ENCODE measurements at regions not wholly inside any gene's neighbourhood (a gene's known extent, or its start where the extent isn't known, plus 50 kb on each side); places are given as distances from the start of the nearest gene placed in this dataset.

GRCh38 chr4:129966175-129966574 is 870.2 kb downstream of the C4orf33 start:
- TF ChIP-seq CTCF (IDR thresholded peaks at IDR 0.05): no peak
- intact Hi-C loops (cut with DNase I): no loop called here
- no peak for FAIRE-seq
- Histone ChIP-seq H3K27me3 (no peaks in the 10 kb centered on the region), H3K4me3 (no peak overlapping the region), H3K9me3 (no peaks in the 10 kb centered on the region), H3K4me1 (no peaks in the 10 kb centered on the region), H3K27ac (no peak overlapping the region), H3K36me3 (no peaks in the 10 kb centered on the region)
- ATAC-seq: no peak
- DNase-seq: no peak
- 60 to 82% methylated on average over 2 of the region's 2 CpGs for WGBS, 2 donors

DNA sequence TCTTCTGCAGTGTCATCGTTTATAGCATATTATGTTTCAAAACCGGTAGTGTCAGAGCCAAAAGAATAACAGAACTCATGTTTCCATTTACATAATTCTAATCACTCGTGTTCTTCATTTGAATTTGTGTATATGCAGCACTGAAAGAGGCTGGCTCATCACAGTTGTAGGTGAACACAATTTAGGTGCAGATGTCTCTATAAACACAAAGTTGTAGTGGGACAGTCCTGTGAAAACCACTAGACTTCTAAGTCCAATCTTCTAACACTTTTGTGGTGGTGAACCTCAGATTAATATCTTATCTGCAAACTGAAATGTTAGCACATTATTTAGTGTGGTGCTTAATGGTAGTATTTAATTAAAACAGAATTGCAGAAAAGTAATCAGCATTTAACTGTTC is 872.4 kb downstream of the C4orf33 start:
- H3K4me3 ChIP-seq: no peak overlapping the region
- no peaks in the 10 kb centered on the region for H3K4me1 ChIP-seq
- no peaks in the 10 kb centered on the region for H3K9me3 ChIP-seq
- TF ChIP-seq CTCF (IDR thresholded peaks at IDR 0.05): no peak
- DNase-seq (no peak), ATAC-seq (no peak), FAIRE-seq (no peak)
- H3K27ac ChIP-seq: no peak overlapping the region
- H3K27me3 ChIP-seq: no peaks in the 10 kb centered on the region
- no peaks in the 10 kb centered on the region for H3K36me3 ChIP-seq
- WGBS, 2 donors: 82 to 90% methylated on average over 3 of the region's 3 CpGs
- intact Hi-C loops (cut with DNase I): no loop called here

- Histone ChIP-seq H3K4me3 (no peak overlapping the region), H3K36me3 (no peaks in the 10 kb centered on the region), H3K27me3 (no peaks in the 10 kb centered on the region), H3K9me3 (no peaks in the 10 kb centered on the region), H3K4me1 (no peaks in the 10 kb centered on the region), H3K27ac (no peak overlapping the region)
- intact Hi-C loops (cut with DNase I): no loop called here
- DNase-seq: no peak
- TF ChIP-seq CTCF (IDR thresholded peaks at IDR 0.05): no peak
- no peak for ATAC-seq
- WGBS, 2 donors: 26 to 38% methylated on average over 1 of the region's 1 CpG
- no peak for FAIRE-seq
Observed at GRCh38 chr4:129968778-129969177, 872.8 kb downstream of the C4orf33 start.

GRCh38 chr4:129970801-129971200 is 874.8 kb downstream of the C4orf33 start:
- ATAC-seq (no peak), DNase-seq (no peak), FAIRE-seq (no peak)
- Histone ChIP-seq H3K36me3 (no peaks in the 10 kb centered on the region), H3K27me3 (no peaks in the 10 kb centered on the region), H3K9me3 (no peaks in the 10 kb centered on the region), H3K4me3 (no peak overlapping the region), H3K27ac (no peak overlapping the region), H3K4me1 (no peaks in the 10 kb centered on the region)
- TF ChIP-seq CTCF (IDR thresholded peaks at IDR 0.05): no peak
- WGBS, 2 donors: 84 to 91% methylated on average over 3 of the region's 3 CpGs
- intact Hi-C loops (cut with DNase I): no loop called here

GRCh38 chr4:129971419-129971818 is 875.5 kb downstream of the C4orf33 start:
- ATAC-seq: no peak
- Histone ChIP-seq H3K4me3 (no peak overlapping the region), H3K27ac (no peak overlapping the region), H3K9me3 (no peaks in the 10 kb centered on the region), H3K27me3 (no peaks in the 10 kb centered on the region), H3K4me1 (no peaks in the 10 kb centered on the region), H3K36me3 (no peaks in the 10 kb centered on the region)
- no peak for DNase-seq
- intact Hi-C loops (cut with DNase I): no loop called here
- TF ChIP-seq CTCF (IDR thresholded peaks at IDR 0.05): no peak
- no peak for FAIRE-seq

All from pancreas (tissue), 10 donors.